ENCODE measurements at regions not wholly inside any gene's neighbourhood (a gene's known extent, or its start where the extent isn't known, plus 50 kb on each side); places are given as distances from the start of the nearest gene placed in this dataset.

DNA sequence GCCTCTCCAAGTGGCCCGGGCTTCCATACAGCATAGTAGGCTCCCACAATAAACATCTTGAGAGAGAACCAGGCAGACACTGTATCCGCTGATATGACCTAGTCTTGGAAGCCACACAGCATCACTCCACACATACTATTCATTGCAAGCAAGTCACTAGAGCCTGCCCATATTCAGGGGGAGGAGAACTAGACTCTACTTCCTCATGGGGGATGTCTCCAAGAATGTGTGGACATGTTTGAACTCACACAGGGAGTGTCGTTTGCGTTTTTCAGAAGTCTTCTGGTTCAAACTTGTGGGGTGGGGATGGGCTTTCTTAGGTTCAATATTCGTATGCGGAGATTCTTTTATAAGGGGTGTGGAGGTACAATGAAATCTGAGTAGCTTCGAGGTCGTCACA is 232.6 kb upstream of the HABP2 start:
- DNase-seq (ENCODE audit: low read depth in 2 of 2, low spot score in 1 of 2) = no peak

DNA sequence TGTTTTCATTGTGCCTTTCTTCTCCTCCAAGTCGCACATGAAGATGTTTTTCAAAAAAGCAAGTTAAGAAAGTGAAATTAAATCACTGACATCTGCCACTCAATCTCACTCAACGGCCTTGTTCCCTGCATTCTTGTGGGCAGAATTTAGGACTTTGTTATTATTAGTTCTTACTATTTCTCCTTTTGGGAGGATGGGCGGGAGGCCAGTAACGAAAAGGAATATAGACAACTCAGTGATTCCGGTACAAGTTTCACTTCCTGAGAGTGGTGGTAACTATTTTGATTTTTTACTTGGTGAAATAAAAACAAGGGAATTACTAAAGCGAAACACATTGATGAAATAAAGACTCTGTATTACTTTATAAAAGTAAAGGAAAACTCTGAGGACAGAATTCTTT is 231.9 kb upstream of the HABP2 start:
- DNase-seq (ENCODE audit: low read depth in 2 of 2, low spot score in 1 of 2) = no peak

DNA sequence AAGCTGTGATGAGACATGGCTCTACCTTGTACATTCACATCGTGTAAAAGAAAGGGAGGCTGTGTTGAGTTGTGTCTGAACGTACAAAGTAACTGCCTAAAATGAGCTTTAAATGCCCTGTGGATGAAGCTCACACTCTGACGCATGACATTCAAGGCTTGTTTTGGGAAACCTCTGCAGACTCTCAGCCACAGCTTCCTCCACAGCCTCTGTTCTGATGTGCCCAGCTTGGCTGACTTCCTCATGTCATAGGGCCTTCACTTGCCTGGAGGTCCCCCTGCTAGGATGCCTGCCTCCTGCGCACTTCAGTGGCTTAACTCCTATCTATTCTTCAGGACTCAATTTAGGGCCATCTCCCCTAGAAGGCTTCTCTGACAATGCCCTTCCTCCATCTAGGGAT is 230.0 kb upstream of the HABP2 start:
- no peak for DNase-seq (ENCODE audit: low read depth in 2 of 2, low spot score in 1 of 2)

DNA sequence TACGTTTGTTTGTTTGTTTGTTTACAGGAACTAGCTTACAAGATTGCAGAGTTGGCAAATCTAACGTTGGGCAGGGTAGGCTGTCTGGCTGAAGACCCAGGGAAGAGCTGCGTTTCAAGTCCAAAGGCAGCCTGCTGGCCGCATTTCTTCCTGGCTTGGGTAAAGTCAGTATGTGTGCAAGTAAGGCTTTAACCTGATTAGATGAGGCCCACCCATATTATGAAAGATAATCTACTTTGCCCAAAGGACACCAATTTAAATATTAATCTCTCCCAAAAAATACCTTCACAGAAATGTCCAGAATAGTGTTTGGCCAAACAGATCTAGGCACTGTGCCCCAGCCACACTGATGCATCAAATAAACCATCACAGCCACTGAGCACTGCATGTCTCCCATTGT is 228.9 kb upstream of the HABP2 start:
- DNase-seq (ENCODE audit: low read depth in 2 of 2, low spot score in 1 of 2) = no peak

DNA sequence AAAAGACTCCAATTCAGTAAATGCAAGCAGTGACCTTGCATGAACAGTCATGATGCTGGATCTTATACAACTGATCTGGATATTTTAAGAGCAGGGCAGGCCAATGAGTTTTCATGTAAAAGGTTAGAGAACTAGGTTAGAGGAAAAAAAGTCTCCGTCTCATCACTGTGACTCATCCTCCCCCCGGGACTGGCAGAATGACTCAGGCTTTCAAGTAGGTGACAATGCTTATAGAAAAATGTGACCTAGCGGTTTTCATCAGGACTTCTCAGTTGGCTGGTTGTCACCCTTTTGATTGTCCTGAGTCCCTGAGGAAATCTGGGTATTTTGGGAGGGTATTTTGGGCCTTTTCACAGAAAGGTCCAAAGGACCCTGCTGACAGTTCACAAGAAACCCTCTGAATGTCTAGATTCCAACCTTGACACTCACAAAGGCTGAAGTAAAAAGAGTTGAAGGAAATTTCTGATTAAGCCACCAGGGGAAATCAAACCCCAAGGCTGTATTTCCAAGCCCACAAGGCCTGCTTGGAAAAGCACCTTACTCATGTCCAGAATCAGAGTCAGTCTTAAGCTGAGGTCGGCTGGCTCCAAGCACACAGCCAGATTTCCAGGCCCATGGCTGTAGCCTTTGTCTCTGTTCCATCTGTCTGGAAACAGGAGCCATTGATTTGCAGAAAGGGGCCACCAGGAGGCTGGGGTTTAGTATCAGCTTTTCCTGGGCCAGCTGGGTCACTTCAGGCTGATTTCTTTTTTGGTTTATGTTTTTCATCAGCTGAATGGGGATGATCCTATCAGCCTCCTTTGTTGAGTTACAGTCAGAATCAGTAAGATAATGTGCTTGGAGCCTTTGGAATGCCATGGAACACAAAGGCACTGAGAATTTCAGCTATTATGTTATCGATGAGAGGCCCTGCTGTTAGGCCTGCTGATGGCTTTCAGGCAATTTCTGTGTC is 226.4 kb upstream of the HABP2 start:
- no peak for DNase-seq (ENCODE audit: low read depth in 2 of 2, low spot score in 1 of 2)

DNA sequence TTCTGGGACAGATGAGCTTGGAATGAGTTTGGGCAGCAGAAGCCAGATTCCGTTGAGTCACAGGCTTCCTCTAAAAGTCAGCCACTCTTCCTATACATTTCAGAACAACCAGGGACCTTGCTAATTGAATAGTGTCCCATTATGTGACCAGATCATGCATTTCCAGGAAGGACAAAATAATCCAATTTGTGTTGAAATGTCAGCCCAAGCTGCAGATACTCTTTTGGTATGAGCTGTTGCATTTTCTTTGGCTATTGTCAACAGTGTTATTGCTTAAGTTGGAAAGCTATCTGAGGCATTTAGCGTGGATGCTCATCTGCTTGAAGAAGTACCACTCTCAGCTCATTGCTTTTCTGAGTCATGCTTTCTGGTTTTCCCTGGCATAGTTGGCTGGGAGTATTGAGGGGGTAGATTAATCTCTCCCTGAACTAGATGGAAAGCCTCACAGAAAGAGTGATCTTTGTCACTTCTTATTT is 223.7 kb upstream of the HABP2 start:
- no peak for DNase-seq (ENCODE audit: low read depth in 2 of 2, low spot score in 1 of 2)

DNA sequence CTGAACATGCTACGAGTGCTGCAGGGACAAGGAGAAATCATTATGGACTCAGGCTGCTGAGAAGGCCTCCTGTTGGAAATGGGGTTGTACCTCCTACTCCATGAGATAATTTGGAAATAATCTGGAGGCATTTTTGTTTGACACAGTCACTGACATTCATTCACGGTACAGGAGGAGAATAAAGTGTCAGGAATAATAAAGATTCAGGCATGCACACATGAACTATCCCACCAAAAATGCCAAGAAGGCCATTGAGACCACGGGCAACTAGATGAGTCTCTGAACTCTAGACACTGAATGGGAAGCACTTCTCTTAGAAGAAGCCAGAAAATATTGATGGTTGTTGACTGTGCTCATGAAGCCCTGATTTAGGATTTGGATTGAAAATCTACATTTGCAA is 220.9 kb upstream of the HABP2 start:
- DNase-seq (ENCODE audit: low read depth in 2 of 2, low spot score in 1 of 2) = no peak

DNA sequence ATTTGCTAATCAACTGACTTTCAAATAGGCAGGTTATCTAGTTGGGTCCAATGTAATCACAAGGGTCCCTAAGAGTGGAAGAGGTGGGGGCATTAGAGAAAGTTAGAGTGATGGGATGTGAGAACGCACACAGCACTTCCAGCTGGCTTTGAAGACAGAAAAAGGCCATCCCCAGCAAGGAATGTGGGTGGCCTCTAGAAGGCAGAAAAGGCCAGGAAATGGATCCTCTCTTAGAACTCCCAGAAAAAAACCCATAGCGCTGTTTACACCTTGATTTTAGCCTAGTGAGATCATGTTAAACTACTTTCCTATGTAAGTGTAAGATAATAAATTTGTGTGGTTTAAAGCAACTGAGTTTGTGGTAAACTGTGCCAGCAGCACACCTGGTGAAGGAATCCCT is 219.5 kb upstream of the HABP2 start:
- DNase-seq (ENCODE audit: low read depth in 2 of 2, low spot score in 1 of 2) = no peak

DNA sequence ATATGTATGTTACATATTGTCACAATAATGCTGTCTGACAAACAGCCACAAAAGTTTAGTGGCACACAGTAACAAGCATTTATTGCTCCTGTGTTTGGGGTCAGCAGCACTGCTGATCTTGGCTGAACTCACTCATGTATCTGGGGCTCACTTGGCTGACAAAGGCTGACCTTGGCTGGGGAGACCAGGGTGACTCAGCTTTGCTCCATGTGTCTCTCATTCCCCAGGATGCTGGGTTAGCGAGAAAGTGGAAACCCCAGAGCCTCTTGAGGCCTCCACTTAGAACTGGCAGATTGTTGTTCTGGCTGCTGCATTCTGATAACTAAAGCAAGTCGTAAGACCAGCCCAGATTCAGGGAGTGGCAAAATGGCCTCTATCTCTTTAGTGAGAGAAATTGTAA is 217.3 kb upstream of the HABP2 start:
- no peak for DNase-seq (ENCODE audit: low read depth in 2 of 2, low spot score in 1 of 2)

DNA sequence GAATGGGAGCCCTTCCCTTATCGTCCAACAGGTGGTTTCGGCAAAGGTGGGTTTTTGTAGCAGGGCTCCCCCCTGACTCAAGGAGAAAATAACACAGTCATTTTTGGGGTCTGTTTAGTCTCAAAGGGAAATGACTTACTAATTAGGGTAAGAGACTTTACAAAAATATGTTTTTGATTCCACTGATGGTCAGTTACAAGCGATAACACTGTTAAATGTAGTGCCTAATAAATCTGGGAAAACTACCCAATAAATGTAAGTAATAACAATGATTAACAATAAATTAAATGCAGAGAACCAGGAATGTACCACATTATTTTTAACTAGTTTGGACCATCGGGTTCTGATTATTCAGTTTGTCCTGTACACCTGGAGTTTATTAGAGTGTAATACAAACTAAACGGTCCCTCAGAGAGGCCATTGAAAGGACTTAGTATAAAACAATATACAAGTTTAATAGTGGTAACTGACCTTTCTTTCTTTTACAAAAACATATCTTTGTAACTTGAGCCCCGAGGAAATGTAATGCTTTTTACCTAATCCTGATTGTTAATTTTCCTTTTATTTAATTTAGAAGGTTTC is 216.2 kb upstream of the HABP2 start:
- DNase-seq (ENCODE audit: low read depth in 2 of 2, low spot score in 1 of 2) = no peak

DNA sequence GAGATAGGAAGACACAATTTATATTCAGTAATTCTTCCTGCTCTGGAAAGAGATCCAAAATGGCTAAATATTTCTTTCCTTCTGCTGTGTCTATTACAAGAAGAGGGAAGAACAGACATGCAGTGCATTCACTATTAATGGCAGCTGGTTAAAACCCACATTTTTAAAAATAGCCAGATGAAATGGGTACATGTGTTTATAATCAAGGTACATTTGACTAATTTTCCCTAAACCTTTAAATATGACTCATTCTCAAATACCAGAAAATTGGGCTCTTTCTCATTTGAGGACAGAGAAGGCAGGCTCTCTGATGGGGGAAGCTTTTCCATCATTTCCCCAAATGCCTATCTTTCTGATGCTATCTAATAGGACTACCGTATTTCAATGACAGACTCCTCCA is 215.7 kb upstream of the HABP2 start:
- DNase-seq (ENCODE audit: low read depth in 2 of 2, low spot score in 1 of 2) = no peak

DNA sequence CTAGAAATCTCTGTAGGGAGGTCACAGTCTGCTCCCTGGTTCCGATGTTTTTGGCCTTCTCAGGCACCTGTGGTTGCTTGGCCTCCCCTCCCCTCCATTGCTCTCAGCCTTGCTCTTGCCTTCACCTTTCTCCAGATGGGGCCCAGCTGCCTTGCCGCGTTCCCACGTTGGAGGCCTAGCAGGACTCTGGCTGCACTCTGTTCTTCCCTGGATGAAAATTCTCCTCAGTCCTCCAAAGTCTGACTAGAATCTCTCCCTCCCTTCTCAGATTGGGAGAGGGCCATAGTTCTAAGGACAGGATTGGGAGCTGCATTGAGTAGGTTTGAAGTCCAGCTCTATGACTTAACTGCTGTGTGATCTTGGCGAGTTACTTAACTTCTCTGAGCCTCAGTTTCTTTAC is 213.7 kb upstream of the HABP2 start:
- no peak for DNase-seq (ENCODE audit: low read depth in 2 of 2, low spot score in 1 of 2)

DNA sequence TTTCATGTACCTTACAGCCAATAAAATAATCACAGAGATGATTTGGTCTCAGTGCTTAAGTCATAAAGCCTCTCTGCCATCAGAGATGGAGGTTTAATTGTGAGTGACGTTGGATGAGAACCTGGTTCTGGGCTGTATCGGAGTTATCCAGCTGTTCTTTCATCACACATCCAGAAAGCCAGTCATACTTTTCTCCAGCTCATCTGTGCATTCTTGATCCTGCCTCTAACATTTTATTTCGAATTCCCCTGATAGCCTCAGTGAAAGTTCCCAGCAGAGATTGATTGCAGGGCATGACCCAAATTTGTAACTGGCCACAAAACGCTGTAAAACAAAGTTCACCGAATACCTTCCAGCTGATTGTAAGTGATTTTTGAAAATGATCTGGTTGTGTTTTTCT is 212.6 kb upstream of the HABP2 start:
- DNase-seq (ENCODE audit: low read depth in 2 of 2, low spot score in 1 of 2) = no peak

DNA sequence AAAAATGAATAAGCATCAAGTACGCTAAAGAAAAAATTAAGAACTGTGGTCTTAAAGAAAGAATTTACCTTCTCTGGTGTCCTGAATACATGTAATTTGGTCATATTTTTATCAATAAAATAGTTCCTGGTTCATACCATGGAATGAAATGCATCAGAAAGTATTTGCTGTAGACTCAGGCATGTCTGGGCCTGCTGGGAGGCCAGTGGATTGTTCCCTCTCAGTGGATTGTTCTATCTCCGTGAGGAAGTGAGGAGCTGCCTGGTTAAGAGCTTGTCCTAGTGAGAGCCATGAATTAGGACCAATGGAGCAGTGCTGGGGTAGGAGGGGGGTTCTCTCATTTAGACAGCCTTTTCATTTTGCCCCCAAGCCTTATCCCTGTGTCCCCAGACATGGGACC is 211.7 kb upstream of the HABP2 start:
- DNase-seq (ENCODE audit: low read depth in 2 of 2, low spot score in 1 of 2) = no peak

DNA sequence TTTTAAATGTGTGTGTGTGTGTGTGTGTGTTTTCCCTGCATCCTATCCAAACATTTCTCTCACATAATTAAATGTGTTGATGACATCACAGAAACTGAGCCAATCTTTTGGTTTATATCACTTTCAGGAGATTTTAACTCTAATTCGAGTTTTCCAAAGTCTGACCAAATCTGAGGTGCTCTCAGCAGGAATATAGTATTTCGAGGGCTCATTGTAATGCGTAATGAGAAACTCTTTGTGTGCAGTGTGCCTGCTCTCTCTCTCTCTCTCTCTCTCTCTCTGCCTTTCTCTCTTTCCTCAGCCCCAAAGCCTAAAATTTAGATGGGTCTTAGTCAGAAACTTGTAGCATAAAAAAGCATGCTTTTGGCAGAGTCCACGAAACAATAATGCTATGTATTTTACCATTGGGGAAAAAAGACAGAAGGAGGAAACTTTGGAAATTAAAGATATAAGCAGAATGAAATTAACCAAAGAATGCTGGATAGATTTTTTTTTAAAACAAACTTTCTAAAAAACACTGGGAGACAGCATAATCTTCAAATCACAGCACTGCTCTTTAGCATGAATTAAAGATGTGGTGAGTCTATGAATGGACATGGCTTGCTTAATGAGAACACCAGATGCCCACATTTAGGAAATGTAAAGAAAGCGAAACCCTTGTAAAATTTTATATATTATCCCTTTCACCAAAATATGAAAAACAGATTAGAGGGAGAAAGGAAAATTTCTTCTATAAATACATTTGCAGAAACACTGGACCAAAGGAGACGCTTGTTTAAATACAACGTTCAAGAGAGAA is 206.8 kb upstream of the HABP2 start:
- no peak for DNase-seq (ENCODE audit: low read depth in 2 of 2, low spot score in 1 of 2)

DNA sequence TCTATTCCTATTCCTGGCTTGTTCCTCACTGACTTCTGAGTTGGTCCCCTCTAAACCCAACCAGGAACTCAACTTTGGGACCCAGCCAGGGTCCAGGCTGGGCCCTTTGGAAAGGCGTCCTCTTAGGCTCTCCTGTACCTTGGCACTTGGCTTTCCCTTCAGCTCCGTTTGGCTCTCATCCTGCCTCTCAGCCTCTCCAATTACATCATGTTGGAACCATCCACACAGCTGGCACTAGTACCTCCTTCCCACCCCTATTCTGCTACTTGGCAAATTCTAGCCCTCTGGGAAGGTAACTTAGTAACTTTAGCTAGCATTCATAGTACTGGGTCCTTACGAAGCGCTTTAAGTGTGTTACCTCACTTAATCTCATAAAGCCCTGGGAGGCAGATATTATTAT is 205.3 kb upstream of the HABP2 start:
- no peak for DNase-seq (ENCODE audit: low read depth in 2 of 2, low spot score in 1 of 2)

DNA sequence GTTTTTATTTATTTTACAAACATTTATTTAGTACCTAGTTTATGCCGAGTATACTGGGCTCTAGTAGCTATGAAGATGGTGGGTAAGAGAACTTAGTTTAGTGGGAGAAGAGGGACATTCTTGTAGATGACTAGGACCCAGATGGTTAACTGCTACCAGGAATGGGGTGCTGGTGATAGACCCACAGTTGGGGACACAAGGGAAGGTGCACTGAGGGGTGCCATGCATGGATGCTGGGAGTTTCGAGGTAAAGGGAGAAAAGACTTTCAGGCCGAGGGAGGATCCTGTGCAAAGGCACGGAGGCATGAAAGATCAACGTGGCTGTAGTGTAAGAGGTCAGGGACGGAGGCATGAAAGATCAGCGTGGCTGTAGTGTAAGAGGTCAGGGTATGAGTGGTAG is 204.2 kb upstream of the HABP2 start:
- DNase-seq (ENCODE audit: low read depth in 2 of 2, low spot score in 1 of 2) = no peak

DNA sequence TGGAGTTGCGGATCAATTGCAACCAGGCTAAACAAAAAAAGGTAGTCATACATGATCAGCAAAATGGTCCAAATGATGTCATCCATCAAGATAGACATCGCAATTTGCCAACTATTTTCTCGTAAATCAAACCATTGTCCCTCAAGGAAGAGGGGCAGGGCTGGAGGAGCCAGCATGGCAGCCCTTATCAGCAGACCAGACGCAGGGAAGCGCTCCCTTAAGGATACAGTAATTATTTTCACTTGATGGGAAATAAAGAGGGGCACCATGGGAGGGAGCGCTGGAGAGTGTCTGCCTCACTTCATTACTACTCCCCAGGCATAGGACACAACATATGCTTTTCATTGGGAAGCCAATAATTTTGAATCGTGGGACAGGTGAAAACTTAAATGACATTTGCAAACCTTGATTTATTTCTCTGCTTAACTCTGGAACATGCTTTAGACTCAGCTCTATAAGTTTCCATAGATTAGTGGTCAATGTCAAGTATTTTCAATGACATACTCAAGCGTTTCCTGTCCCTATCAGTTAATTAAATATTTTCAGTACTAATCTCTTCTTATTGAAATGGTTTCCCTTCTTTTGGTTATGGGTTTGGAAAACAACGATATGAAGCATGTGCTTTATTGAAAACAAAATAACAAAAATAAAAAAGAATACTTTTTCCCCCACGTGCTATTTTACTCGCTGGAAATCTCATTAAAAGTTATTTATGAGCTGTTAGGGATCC is 202.4 kb upstream of the HABP2 start:
- DNase-seq (ENCODE audit: low read depth in 2 of 2, low spot score in 1 of 2) = no peak

DNA sequence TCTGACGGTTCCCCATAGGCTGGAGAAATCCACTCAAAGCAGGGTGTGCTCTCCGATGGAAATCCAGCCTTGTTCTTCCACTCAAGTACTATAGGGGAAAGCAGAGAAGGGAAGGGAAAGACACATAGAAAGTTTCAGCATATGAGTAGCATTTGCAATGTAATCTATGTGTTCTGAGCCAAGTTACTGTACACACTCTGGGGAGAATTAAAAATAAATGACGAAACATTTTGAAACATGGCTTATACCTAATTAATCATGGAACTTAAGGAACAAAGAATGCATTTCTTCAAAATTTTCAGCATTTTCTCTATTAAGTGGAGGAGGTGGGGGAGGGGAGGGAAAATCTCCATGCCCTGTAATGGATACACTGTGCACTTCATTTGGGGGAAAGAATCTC is 198.1 kb upstream of the HABP2 start:
- DNase-seq (ENCODE audit: low read depth in 2 of 2, low spot score in 1 of 2) = no peak

DNA sequence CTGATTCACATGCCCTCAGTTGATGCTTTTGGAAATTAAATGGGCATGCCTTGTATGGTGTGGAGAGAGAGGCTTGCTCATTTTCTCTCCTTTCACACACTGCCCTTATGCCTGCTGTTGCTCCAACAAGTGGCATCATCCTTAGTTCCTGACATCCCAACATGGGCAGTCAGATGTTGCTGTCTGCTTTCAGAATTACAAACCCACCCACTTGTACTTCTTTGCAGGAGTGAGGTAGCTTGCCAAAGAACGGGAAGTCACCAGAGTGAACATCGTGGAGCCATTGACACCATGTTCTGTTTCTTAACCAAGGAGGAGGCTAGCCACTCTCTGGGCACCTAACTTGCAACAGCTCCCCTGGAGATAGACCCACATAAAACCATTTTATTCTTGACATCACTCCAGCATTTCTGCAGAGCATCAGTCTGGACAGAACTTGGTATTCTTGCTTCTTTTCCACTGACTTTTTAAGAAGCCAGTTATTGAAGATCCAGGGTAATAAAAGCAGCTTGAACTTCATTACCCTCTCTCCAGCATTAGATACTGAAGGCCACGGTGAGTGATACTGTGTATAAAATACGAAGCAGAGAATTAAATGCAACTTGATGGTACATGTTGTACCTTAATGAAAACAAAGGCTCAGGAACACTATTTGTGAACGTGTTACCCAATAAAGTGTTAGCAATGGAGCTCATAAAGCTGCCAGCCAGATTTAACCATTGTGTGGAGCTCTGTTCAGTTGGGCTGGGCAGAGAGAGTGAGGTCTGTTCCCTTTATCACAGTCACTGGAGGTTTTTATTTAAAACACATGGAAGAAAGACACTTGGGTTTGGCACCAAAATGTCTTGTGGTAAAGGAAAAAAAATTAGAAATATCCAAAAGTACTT is 195.8 kb upstream of the HABP2 start:
- no peak for DNase-seq (ENCODE audit: low read depth in 2 of 2, low spot score in 1 of 2)
